ENCODE measurements at regions not wholly inside any gene's neighbourhood (a gene's known extent, or its start where the extent isn't known, plus 50 kb on each side); places are given as distances from the start of the nearest gene placed in this dataset.

- Histone ChIP-seq H3K9me3 (ENCODE audit: control insufficient read depth, low read length) (no peaks in the 10 kb centered on the region), H3K9ac (ENCODE audit: extremely low read depth, low read length, poor library complexity, severe bottlenecking) (no peak overlapping the region), H3K27me3 (ENCODE audit: control insufficient read depth, insufficient read depth, low read length, poor library complexity, severe bottlenecking) (no peaks in the 10 kb centered on the region), H3K27ac (ENCODE audit: low read depth, low read length) (no peak overlapping the region), H3K4me1 (ENCODE audit: control insufficient read depth, insufficient read depth, low read length) (no peaks in the 10 kb centered on the region), H3K36me3 (ENCODE audit: control insufficient read depth, insufficient read depth, low read length) (no peaks in the 10 kb centered on the region), H3K4me3 (ENCODE audit: low read length) (no peak overlapping the region)
- WGBS, 2 experiments (ENCODE audit: insufficient coverage in 1 of 2, insufficient read length in 1 of 2) = 92 to 100% methylated on average over 1 to 2 of the region's 2 CpGs
- no peak for DNase-seq
- Mint-ChIP-seq H3K36me3 (ENCODE audit: low read depth) (no peaks in the 10 kb centered on the region), H3K4me3 (no peak overlapping the region), H3K27me3 (ENCODE audit: insufficient read depth) (no peaks in the 10 kb centered on the region), H3K27ac (no peak overlapping the region), H3K4me1 (no peaks in the 10 kb centered on the region), H3K9me3 (no peaks in the 10 kb centered on the region)
- no peak for TF ChIP-seq CTCF (conservative IDR thresholded peaks at IDR 0.05)
Measured at GRCh38 chr9:115999498-115999897, 154.1 kb upstream of the PAPPA start.

GRCh38 chr9:116000748-116001329 is 152.8 kb upstream of the PAPPA start:
- Histone ChIP-seq H3K4me3 (ENCODE audit: low read length) (no peak overlapping the region), H3K27ac (ENCODE audit: low read depth, low read length) (no peak overlapping the region), H3K36me3 (ENCODE audit: control insufficient read depth, insufficient read depth, low read length) (no peaks in the 10 kb centered on the region), H3K4me1 (ENCODE audit: control insufficient read depth, insufficient read depth, low read length) (no peaks in the 10 kb centered on the region), H3K9me3 (ENCODE audit: control insufficient read depth, low read length) (no peaks in the 10 kb centered on the region), H3K9ac (ENCODE audit: extremely low read depth, low read length, poor library complexity, severe bottlenecking) (no peak overlapping the region), H3K27me3 (ENCODE audit: control insufficient read depth, insufficient read depth, low read length, poor library complexity, severe bottlenecking) (no peaks in the 10 kb centered on the region)
- Mint-ChIP-seq H3K27me3 (ENCODE audit: insufficient read depth) (peaks cover 2% of the 10 kb centered on the region), H3K4me1 (no peaks in the 10 kb centered on the region), H3K36me3 (ENCODE audit: low read depth) (no peaks in the 10 kb centered on the region), H3K27ac (no peak overlapping the region), H3K4me3 (no peak overlapping the region), H3K9me3 (no peaks in the 10 kb centered on the region)
- 88 to 90% methylated on average over 2 to 4 of the region's 4 CpGs for WGBS, 2 experiments (ENCODE audit: insufficient coverage in 1 of 2, insufficient read length in 1 of 2)
- TF ChIP-seq CTCF (conservative IDR thresholded peaks at IDR 0.05) = peak; percentile 83
- peak; percentile 70 for DNase-seq

- H3K9me3 ChIP-seq (ENCODE audit: control insufficient read depth, low read length) = no peaks in the 10 kb centered on the region
- H3K9ac ChIP-seq (ENCODE audit: extremely low read depth, low read length, poor library complexity, severe bottlenecking) = no peak overlapping the region
- H3K36me3 Mint-ChIP-seq (ENCODE audit: low read depth) = no peaks in the 10 kb centered on the region
- H3K27me3 ChIP-seq (ENCODE audit: control insufficient read depth, insufficient read depth, low read length, poor library complexity, severe bottlenecking) = no peaks in the 10 kb centered on the region
- no peaks in the 10 kb centered on the region for H3K4me1 Mint-ChIP-seq
- no peaks in the 10 kb centered on the region for H3K9me3 Mint-ChIP-seq
- TF ChIP-seq CTCF (conservative IDR thresholded peaks at IDR 0.05) = no peak
- WGBS, 2 experiments (ENCODE audit: insufficient coverage in 1 of 2, insufficient read length in 1 of 2) = 95 to 100% methylated on average over 5 of the region's 5 CpGs
- H3K27ac Mint-ChIP-seq = no peak overlapping the region
- peaks cover 2% of the 10 kb centered on the region for H3K27me3 Mint-ChIP-seq (ENCODE audit: insufficient read depth)
- no peak overlapping the region for H3K4me3 ChIP-seq (ENCODE audit: low read length)
- DNase-seq = no peak
- H3K36me3 ChIP-seq (ENCODE audit: control insufficient read depth, insufficient read depth, low read length) = no peaks in the 10 kb centered on the region
- no peak overlapping the region for H3K27ac ChIP-seq (ENCODE audit: low read depth, low read length)
- no peaks in the 10 kb centered on the region for H3K4me1 ChIP-seq (ENCODE audit: control insufficient read depth, insufficient read depth, low read length)
- H3K4me3 Mint-ChIP-seq = no peak overlapping the region
Measured at GRCh38 chr9:116002181-116002580, 151.4 kb upstream of the PAPPA start.

Measured in endodermal cell (in vitro differentiated cells).